SHP77 (cell line): ENCODE measurements at regions not wholly inside any gene's neighbourhood (a gene's known extent, or its start where the extent isn't known, plus 50 kb on each side); places are given as distances from the start of the nearest gene placed in this dataset.

Experiments
- DNase-seq, 2 experiments: peaks; one replicate each; lab custom pipeline; 2025; lab: John Stamatoyannopoulos, UW

DNA sequence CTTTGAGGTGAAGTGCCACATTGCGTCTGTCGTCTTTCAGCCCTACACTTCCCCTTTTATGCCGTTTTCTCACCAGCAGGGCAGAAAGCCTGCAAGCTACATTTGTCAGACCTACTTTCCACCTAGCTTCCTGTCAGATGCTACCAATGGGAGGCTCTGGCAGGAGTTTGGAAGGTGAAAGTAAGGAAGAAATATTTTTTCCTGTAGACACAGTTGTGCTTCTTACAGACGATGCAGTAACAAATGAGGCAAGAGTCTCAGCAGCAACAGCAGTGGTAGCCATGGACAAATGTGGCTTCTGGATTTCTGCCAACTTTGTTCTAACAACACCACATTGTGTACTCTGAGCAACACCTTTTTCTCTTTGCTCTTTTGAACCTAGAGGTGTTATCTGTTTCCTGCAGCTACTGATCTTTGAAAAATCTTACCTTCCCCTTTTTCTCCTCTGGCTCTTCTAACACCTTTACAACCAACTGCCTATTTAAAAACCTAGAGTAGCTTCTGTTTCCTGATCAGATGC, 70.6 kb upstream of the STT3B start:
- DNase-seq: no peak

DNA sequence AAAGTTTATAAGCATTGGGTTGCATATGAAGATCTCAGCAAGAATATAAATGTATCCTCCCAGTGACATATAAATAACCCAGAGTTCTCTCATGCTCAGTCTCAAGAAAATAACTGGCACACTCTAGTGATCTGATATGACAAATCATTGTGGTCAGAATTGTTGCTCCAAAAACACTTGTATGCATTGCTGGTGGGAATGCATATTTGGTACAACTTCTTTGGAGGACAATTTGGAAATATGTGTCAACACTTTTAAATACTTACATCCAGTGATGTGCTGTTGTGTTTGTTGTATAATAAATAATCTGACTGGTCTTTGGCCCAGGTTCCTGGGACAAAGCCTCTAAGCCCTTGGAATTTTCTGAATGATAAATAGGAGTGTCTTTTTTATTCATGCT, 66.7 kb upstream of the STT3B start:
- no peak for DNase-seq

DNA sequence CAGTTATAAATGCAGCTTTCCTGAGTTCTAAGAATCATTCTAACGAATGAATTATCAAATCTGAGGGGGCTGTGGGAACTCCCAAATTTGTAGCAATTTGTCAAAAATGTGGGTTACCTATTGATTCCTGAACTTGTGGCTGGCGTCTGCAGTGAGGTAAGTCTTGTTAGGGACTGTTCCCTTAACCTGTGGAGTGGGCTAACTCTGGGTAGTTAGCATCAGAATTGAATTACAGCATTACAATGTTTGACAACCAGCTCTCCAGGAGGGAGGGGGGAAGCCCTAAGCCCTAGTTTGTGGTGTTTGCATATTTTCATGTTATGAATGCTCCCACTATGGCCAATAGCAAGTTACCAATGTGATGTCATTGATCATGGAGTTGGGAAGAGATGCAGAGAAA, 65.9 kb upstream of the STT3B start:
- DNase-seq: no peak

DNA sequence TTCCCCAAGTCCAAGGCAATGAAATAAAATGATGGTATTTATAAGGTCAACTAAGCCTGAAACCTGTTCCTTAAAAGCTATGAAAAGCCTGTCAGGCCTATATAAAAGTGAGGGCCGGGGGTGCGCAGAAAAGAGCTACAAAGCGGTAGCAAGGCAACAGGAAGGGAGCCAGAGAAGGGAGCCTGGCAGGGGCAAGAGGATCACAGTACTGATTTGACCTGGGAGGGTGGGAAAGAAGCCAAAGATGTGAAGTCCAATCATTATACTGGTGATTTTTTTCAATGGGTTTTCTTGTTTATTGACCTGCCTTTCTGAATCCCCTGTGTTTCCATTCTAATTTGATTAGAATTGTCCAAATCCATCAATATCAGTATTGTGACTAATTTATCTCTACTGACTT, 64.3 kb upstream of the STT3B start:
- DNase-seq: no peak

DNA sequence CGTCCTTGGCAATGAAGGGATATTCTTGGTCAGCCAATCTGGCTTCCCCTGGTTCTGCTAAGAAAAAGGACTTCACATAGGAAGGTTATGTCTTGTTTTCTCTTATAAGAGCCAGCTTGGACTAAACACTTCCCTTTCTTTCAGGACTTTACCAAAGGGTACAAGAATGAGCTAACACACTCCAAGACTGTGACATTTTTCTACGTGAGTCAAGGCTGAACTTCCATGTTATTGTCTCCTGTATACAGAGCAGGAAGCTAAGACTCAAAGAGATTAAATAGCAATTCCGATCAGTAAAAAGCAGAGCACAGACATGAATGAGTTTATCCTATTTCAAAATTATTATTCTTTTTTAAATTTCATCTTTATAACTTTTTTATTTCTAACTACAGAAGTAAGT, 63.3 kb upstream of the STT3B start:
- no peak for DNase-seq

DNA sequence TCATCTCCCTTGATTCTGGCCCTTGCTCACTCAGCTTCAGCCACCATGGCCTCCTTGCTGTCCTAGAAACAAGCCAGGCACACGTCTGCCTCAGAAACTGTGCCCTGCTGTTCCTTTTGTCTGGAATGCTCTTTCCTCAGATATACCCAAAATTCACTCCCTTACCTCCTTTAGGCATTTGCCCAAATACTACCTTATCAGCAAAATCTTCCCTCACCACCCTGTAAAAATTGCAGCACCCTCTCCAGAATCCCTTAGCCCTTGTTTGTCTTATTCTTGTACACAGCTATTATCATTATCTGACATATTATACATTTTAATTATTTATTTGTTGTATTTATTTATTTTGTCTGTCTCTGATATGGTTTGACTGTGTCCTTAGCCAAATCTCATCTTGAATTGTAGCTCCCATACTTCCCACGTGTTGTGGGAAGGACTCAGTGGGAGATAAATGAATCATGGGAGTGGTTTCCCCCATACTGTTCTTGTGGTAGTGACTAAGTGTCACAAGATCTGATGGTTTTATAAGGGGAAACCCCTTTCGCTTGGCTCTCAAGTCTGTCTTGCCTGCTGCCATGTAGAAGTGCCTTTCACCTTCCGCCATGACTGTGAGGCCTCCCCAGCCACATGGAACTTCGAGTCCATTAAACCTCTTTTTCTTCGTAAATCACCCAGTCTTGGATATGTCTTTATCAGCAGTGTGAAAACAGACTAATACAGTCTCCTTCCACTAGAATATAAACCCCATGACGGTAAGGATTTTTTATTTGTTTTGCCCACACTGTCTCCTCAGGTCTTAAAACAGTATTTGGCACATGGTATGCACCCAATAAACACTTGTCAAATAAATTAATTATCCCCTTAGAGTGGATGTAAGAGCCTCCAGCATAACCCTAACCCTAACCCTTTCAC, 60.0 kb upstream of the STT3B start:
- DNase-seq: no peak

DNA sequence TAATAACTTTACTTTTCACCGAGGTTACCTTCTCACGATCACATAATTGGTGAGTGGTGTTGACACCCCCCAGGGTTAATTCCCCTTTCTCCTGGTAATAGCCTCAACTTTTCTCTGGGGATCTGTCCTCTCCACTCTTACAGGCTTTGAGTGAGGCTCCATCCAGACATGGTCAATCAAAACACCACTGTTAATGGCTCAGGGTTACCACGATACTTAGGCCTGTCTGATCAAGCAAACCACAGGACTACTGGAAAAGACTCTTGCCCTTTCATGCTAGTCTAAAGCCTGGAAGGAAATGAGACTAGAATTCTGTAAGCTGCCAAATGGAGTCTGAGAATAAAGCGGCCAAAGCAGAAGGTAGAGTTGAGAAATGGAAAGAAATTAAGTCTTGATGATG, 56.5 kb upstream of the STT3B start:
- no peak for DNase-seq

DNA sequence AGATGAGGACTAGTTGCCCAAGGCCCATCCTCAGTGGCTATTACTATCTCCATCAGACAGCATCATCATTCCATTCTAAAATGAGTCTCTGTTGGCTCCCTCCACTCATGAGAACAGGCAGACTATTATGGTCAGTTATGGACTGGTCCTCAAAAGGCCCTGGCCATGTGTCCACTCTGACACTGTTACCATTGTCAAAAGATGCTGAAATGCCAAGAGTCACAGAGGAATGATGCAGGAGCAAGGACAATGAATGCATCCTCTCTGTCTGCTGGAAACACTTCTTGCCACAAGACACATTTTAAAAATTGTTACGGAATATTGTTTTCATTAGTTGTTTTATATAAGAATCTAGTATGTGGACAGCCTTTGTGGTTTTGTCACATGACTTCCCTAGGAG, 53.3 kb upstream of the STT3B start:
- DNase-seq: no peak

DNA sequence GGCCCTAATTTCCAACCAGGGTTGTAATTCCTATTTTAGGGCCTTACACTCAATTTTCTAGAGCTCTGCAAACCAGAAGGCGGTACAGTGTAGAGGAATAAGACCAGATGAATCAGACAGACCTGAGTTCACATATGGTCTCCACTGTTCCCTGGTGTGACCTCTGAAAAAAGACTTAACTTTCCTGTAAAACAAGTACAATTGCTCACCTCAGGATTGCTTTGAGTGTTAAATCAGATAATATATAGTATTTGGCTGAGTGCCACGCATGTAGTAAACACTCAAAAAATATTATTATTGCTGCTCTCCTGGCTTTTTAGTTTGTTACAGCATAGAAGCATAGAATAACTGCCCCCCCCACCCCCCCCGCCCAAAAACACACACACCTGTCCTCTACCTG, 51.0 kb upstream of the STT3B start:
- DNase-seq: no peak

DNA sequence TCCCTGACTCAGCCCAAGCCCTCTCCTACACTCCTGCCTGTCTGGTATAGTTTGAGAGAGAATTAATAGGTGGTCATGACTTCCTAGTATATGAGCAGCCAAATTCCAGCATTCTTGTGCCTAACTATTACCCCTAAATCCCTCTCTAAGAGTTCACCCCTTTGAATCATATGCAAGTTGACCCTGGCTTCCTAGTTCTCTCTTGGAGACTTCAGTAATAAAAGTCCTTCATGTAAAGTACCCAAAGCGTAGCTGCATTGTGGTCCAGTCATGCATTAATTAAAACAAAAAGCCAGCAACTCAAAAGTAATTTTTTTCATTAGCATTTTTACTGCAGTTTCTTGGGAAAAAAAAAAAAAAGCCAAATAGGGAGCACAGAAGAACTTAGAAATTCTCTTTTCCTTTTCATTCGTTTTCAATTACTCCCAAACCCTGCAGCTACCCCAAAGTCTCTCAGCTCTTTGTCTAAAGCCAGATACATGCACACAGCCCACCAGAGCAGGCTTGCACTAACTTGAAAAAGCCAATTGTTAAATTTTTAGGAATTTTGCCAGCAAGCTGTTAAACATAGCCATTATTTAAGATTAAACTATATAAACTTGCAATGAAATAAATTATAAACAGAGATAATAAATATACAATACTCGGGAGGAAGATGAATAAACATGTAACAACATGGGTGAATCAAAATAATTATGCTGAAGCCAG, 50.1 kb upstream of the STT3B start:
- DNase-seq: no peak
